ENCODE measurements at regions not wholly inside any gene's neighbourhood (a gene's known extent, or its start where the extent isn't known, plus 50 kb on each side); places are given as distances from the start of the nearest gene placed in this dataset.
"Not testable (repeated sequence)": the region's sequence is repeated elsewhere in the genome, so short reads cannot be mapped to it uniquely, and the experiment has no call there.

- no peak for DNase-seq (ENCODE audit: low spot score)
- intact Hi-C loops (cut with DNase I), result no loop called here
Measured at GRCh38 chr6:14575961-14576360, 458.4 kb downstream of the CD83 start.

GRCh38 chr6:14578994-14579393 is 461.4 kb downstream of the CD83 start:
- intact Hi-C loops (cut with DNase I), result no loop called here

GRCh38 chr6:14582749-14583148 is 465.2 kb downstream of the CD83 start:
- DNase-seq (ENCODE audit: low spot score), result no peak
- intact Hi-C loops (cut with DNase I), result no loop called here

More at GRCh38 chr6:14578994-14579393, 461.4 kb downstream of the CD83 start:
- DNase-seq (ENCODE audit: low spot score), result no peak

GRCh38 chr6:14583826-14584225 is 466.3 kb downstream of the CD83 start:
- intact Hi-C loops (cut with DNase I), result no loop called here
- no peak for DNase-seq (ENCODE audit: low spot score)

GRCh38 chr6:14584450-14584849 is 466.9 kb downstream of the CD83 start:
- intact Hi-C loops (cut with DNase I), result no loop called here
- no peak for DNase-seq (ENCODE audit: low spot score)

GRCh38 chr6:14585689-14586088 is 468.1 kb downstream of the CD83 start:
- intact Hi-C loops (cut with DNase I), result no loop called here
- DNase-seq (ENCODE audit: low spot score), result no peak

GRCh38 chr6:14589175-14589574 is 471.6 kb downstream of the CD83 start:
- DNase-seq (ENCODE audit: low spot score), result no peak
- intact Hi-C loops (cut with DNase I), result no loop called here

GRCh38 chr6:14590586-14590985 is 473.0 kb downstream of the CD83 start:
- intact Hi-C loops (cut with DNase I), result loop anchor here in 1 of 2 donors (1.0 kb wide), 1 partner anchor 28 kb away; no protein-coding TSS in a partner anchor

GRCh38 chr6:14591998-14592397 is 474.4 kb downstream of the CD83 start:
- intact Hi-C loops (cut with DNase I), result no loop called here

More at GRCh38 chr6:14590586-14590985, 473.0 kb downstream of the CD83 start:
- DNase-seq (ENCODE audit: low spot score), result no peak

GRCh38 chr6:14593286-14593685 is 475.7 kb downstream of the CD83 start:
- no peak for DNase-seq (ENCODE audit: low spot score)
- intact Hi-C loops (cut with DNase I), result no loop called here

More at GRCh38 chr6:14591998-14592397, 474.4 kb downstream of the CD83 start:
- DNase-seq (ENCODE audit: low spot score), result no peak

GRCh38 chr6:14595751-14596150 is 478.2 kb downstream of the CD83 start:
- DNase-seq (ENCODE audit: low spot score), result no peak
- intact Hi-C loops (cut with DNase I), result loop anchor here in 1 of 2 donors (5.0 kb wide), 1 partner anchor 468 kb away; no protein-coding TSS in a partner anchor

GRCh38 chr6:14596410-14596809 is 478.8 kb downstream of the CD83 start:
- no peak for DNase-seq (ENCODE audit: low spot score)
- intact Hi-C loops (cut with DNase I), result loop anchor here in 1 of 2 donors (5.0 kb wide), 1 partner anchor 469 kb away; no protein-coding TSS in a partner anchor

GRCh38 chr6:14597090-14597489 is 479.5 kb downstream of the CD83 start:
- intact Hi-C loops (cut with DNase I), result loop anchor here in 1 of 2 donors (5.0 kb wide), 1 partner anchor 470 kb away; no protein-coding TSS in a partner anchor
- DNase-seq (ENCODE audit: low spot score), result no peak

- intact Hi-C loops (cut with DNase I), result loop anchor here in 1 of 2 donors (5.0 kb wide), 1 partner anchor 471 kb away; no protein-coding TSS in a partner anchor
Measured at GRCh38 chr6:14598017-14598864, 480.7 kb downstream of the CD83 start.

GRCh38 chr6:14600306-14600705 is 482.7 kb downstream of the CD83 start:
- DNase-seq (ENCODE audit: low spot score); intact Hi-C loops (cut with DNase I): not testable (repeated sequence)

More at GRCh38 chr6:14598017-14598864, 480.7 kb downstream of the CD83 start:
- no peak for DNase-seq (ENCODE audit: low spot score)

- intact Hi-C loops (cut with DNase I), result no loop called here
- no peak for DNase-seq (ENCODE audit: low spot score)
Measured at GRCh38 chr6:14601490-14601889, 483.9 kb downstream of the CD83 start.

GRCh38 chr6:14606353-14606752 is 488.8 kb downstream of the CD83 start:
- DNase-seq (ENCODE audit: low spot score), result no peak
- intact Hi-C loops (cut with DNase I), result no loop called here

GRCh38 chr6:14610141-14610540 is 492.6 kb downstream of the CD83 start:
- intact Hi-C loops (cut with DNase I), result no loop called here
- DNase-seq (ENCODE audit: low spot score), result no peak

GRCh38 chr6:14612016-14612980 is 494.7 kb downstream of the CD83 start:
- DNase-seq (ENCODE audit: low spot score), result no peak
- intact Hi-C loops (cut with DNase I), result no loop called here

- intact Hi-C loops (cut with DNase I), result no loop called here
- DNase-seq (ENCODE audit: low spot score), result no peak
Measured at GRCh38 chr6:14614631-14615030, 497.1 kb downstream of the CD83 start.
